MM.1S (cell line): ENCODE measurements at regions not wholly inside any gene's neighbourhood (a gene's known extent, or its start where the extent isn't known, plus 50 kb on each side); places are given as distances from the start of the nearest gene placed in this dataset.

Experiments
- DNase-seq: peaks from one replicate; pipeline ENCODE4 v3.0.0-alpha.2; 2015
- H2AFZ ChIP-seq: fragments of 300-600 bp; sonication (generic); 2 replicates; pipeline ENCODE4 v1.6.0; 2016; ENCODE audit warnings: antibody characterized with exemption, low read length
- H3F3A ChIP-seq: fragments of 300-600 bp; sonication (generic); 2 replicates; pipeline ENCODE4 v1.6.1; 2016; ENCODE audit warnings: mild to moderate bottlenecking, antibody characterized with exemption, low read length, moderate library complexity, mixed read lengths; ENCODE audit not compliant: insufficient read depth
- H3K27ac ChIP-seq: fragments of 300-600 bp; sonication (generic); 2 replicates; pipeline ENCODE4 v1.5.1; 2016; ENCODE audit warnings: mild to moderate bottlenecking, low read length
- H3K27me3 ChIP-seq: fragments of 300-600 bp; sonication (generic); replicated peaks from 2 replicates; pipeline ENCODE4 v1.6.0; 2016; ENCODE audit warnings: low read length; ENCODE audit not compliant: insufficient read depth
- H3K36me3 ChIP-seq: fragments of 300-600 bp; sonication (generic); replicated peaks from 2 replicates; pipeline ENCODE4 v1.6.1; 2016; ENCODE audit warnings: mild to moderate bottlenecking, low read length, mixed read lengths; ENCODE audit not compliant: insufficient read depth
- H3K4me1 ChIP-seq: fragments of 300-600 bp; sonication (generic); 2 replicates; pipeline ENCODE4 v1.6.1; 2016; ENCODE audit warnings: low read length, mixed read lengths
- H3K4me2 ChIP-seq: fragments of 300-600 bp; sonication (generic); 2 replicates; pipeline ENCODE4 v1.6.0; 2016; ENCODE audit warnings: low read depth, low read length
- H3K4me3 ChIP-seq: fragments of 300-600 bp; sonication (generic); 2 replicates; pipeline ENCODE4 v1.5.1; 2016; ENCODE audit warnings: low read length, mixed read lengths
- H3K79me2 ChIP-seq: fragments of 300-600 bp; sonication (generic); 2 replicates; pipeline ENCODE4 v1.6.1; 2016; ENCODE audit warnings: mixed run types, low read length, mixed read lengths
- H3K9ac ChIP-seq: fragments of 300-600 bp; sonication (generic); 2 replicates; pipeline ENCODE4 v1.6.1; 2016; ENCODE audit warnings: low read length, mixed read lengths
- H3K9me2 ChIP-seq: fragments of 300-600 bp; sonication (generic); replicated peaks from 2 replicates; pipeline ENCODE4 v1.6.1; 2016; ENCODE audit warnings: mild to moderate bottlenecking, low read length, mixed read lengths; ENCODE audit not compliant: insufficient read depth
- H3K9me3 ChIP-seq: fragments of 300-600 bp; sonication (generic); replicated peaks from 2 replicates; pipeline ENCODE4 v1.6.1; 2016; ENCODE audit warnings: mild to moderate bottlenecking, low read length, mixed read lengths; ENCODE audit not compliant: insufficient read depth
- H4K20me1 ChIP-seq: fragments of 300-600 bp; sonication (generic); 2 replicates; pipeline ENCODE4 v1.6.1; 2016; ENCODE audit warnings: mild to moderate bottlenecking, low read length, moderate library complexity, mixed read lengths; ENCODE audit not compliant: insufficient read depth
- CTCF ChIP-seq: fragments of 300-600 bp; sonication (generic); IDR thresholded peaks from 2 replicates; pipeline ENCODE4 v1.5.1; 2016; ENCODE audit warnings: antibody characterized with exemption, low read length, mixed read lengths
- EZH2 ChIP-seq: fragments of 300-600 bp; sonication (generic); optimal IDR thresholded peaks from 2 replicates; pipeline ENCODE3; 2017; ENCODE audit warnings: low read depth, mild to moderate bottlenecking, antibody characterized with exemption, low read length, mixed read lengths
- EZH2phosphoT487 ChIP-seq: fragments of 300-600 bp; sonication (generic); IDR thresholded peaks from 2 replicates; pipeline ENCODE4 v1.6.1; 2018; ENCODE audit warnings: antibody characterized with exemption, low read length

GRCh38 chr2:139142252-139142880, 362.2 kb upstream of the NXPH2 start:
- Histone ChIP-seq H3K27me3 (no peaks in the 10 kb centered on the region), H4K20me1 (no peaks in the 10 kb centered on the region), H3K27ac (no peak overlapping the region), H3K9ac (no peak overlapping the region), H3K79me2 (no peaks in the 10 kb centered on the region), H3K36me3 (no peaks in the 10 kb centered on the region), H3K4me1 (no peaks in the 10 kb centered on the region), H3F3A (no peaks in the 10 kb centered on the region), H3K9me3 (no peaks in the 10 kb centered on the region), H3K9me2 (no peaks in the 10 kb centered on the region), H3K4me3 (no peak overlapping the region), H3K4me2 (no peak overlapping the region), H2AFZ (no peak overlapping the region)
- peak; percentile 46 for DNase-seq
- no peak for TF ChIP-seq CTCF
- no peak for TF ChIP-seq EZH2

- Histone ChIP-seq H3K79me2 (no peaks in the 10 kb centered on the region), H2AFZ (no peak overlapping the region), H3K27ac (no peak overlapping the region), H3K36me3 (no peaks in the 10 kb centered on the region), H3F3A (no peaks in the 10 kb centered on the region), H3K9ac (no peak overlapping the region), H3K9me3 (no peaks in the 10 kb centered on the region), H3K4me2 (no peak overlapping the region), H3K9me2 (no peaks in the 10 kb centered on the region), H3K27me3 (no peaks in the 10 kb centered on the region), H3K4me1 (no peaks in the 10 kb centered on the region), H3K4me3 (no peak overlapping the region), H4K20me1 (no peaks in the 10 kb centered on the region)
- no peak for DNase-seq
- TF ChIP-seq EZH2phosphoT487 (no peak), CTCF (no peak), EZH2 (no peak)
These were observed 344.1 kb upstream of the NXPH2 start for GRCh38 chr2:139124271-139124670.

GRCh38 chr2:139123795-139124194, 343.6 kb upstream of the NXPH2 start:
- no peaks in the 10 kb centered on the region for H4K20me1 ChIP-seq
- DNase-seq: no peak
- no peaks in the 10 kb centered on the region for H3K27me3 ChIP-seq
- H2AFZ ChIP-seq: no peak overlapping the region
- no peak overlapping the region for H3K27ac ChIP-seq
- no peaks in the 10 kb centered on the region for H3K4me1 ChIP-seq
- H3K9ac ChIP-seq: no peak overlapping the region
- TF ChIP-seq EZH2phosphoT487 (no peak), CTCF (no peak), EZH2 (no peak)
- H3K9me2 ChIP-seq: no peaks in the 10 kb centered on the region
- no peaks in the 10 kb centered on the region for H3F3A ChIP-seq
- no peaks in the 10 kb centered on the region for H3K9me3 ChIP-seq
- H3K79me2 ChIP-seq: no peaks in the 10 kb centered on the region
- H3K4me2 ChIP-seq: no peak overlapping the region
- no peaks in the 10 kb centered on the region for H3K36me3 ChIP-seq
- H3K4me3 ChIP-seq: no peak overlapping the region
